ENCODE measurements at regions not wholly inside any gene's neighbourhood (a gene's known extent, or its start where the extent isn't known, plus 50 kb on each side); places are given as distances from the start of the nearest gene placed in this dataset.
A peak's percentile ranks its signal among the peaks of the same experiment; 100 is the strongest.
"Not testable (repeated sequence)": the region's sequence is repeated elsewhere in the genome, so short reads cannot be mapped to it uniquely, and the experiment has no call there.

DNA sequence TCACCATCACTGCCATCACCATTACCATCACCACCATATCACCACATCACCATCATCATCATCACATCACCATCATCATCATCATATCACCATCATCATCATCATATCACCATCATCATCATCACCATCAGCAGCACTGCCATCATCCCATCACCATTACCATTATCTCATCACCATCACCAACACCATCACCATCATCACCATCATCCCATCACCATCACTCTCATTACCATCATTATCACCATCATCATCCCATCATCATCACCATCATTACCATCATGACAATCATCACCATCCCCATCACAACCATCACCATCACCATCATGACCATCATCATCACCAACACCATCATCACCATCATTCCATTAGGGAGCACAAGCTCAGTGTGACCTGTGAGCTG lies 318.0 kb downstream of the ADGRD1 start:
- Histone ChIP-seq H3K9me3 (no peaks in the 10 kb centered on the region), H3K4me3 (no peak overlapping the region), H3K4me1 (no peaks in the 10 kb centered on the region), H3K27me3 (no peaks in the 10 kb centered on the region), H3K27ac (no peak overlapping the region), H3K36me3 (no peaks in the 10 kb centered on the region)
- TF ChIP-seq POLR2A (IDR thresholded peaks at IDR 0.05): no peak
- TF ChIP-seq, protein P1, sequence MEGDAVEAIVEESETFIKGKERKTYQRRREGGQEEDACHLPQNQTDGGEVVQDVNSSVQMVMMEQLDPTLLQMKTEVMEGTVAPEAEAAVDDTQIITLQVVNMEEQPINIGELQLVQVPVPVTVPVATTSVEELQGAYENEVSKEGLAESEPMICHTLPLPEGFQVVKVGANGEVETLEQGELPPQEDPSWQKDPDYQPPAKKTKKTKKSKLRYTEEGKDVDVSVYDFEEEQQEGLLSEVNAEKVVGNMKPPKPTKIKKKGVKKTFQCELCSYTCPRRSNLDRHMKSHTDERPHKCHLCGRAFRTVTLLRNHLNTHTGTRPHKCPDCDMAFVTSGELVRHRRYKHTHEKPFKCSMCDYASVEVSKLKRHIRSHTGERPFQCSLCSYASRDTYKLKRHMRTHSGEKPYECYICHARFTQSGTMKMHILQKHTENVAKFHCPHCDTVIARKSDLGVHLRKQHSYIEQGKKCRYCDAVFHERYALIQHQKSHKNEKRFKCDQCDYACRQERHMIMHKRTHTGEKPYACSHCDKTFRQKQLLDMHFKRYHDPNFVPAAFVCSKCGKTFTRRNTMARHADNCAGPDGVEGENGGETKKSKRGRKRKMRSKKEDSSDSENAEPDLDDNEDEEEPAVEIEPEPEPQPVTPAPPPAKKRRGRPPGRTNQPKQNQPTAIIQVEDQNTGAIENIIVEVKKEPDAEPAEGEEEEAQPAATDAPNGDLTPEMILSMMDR (IDR thresholded peaks at IDR 0.05): no peak
- no peak for DNase-seq

DNA sequence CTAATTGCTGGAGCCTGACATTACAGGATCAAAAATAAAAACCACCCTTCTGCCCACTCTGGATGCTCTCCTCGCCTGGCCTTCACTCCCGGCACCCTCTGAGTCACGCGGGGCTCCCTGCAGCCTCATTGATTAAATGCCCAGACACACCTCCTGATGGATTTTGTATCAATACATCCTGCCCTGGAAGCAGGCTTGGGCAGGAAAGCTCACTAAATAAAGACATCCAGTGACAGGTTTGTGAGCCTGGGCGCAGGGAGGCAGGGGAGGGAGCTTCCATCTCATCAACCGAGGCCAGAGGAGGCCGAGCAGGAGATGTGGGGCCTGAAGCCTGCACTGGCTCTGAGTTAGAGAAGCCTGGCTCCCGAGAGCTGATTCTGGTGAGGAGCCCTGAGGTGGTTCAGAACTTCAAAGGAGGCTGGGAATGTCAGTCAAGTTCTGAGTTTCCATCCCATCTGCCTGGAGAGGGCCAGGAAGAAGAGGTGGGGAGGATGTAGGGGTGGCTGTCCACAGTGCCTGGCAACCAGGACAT lies 318.6 kb downstream of the ADGRD1 start:
- H3K27me3 ChIP-seq, DNase-seq, H3K36me3 ChIP-seq, H3K4me1 ChIP-seq, H3K27ac ChIP-seq, H3K9me3 ChIP-seq: not testable (repeated sequence)
- H3K4me3 ChIP-seq: peak overlapping the region in 1 of 4 donors; percentile 8

DNA sequence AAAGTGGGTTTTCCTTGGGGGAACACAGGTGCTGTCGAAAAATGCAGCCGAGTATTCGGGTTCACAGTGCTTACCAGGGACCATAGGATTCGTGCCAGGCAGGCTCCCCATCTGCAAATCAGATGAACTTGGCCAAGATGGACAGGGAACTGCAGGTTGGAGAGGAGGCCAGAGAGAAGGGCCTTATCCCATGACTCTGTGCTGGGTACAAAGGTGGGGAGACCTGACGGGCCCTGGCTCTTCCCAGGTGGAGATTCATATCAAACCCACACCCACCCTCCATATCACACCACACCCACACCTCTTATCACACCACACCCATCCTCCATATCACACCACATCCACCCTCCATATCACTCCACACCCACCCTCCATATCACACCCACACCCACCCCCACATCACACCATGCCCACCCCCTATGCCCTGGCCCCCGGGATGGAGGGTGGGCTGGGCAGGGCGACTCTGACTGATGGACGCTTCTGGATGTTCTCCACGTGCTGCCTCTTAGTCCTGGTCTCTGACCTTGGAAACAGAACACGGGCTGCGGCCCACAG lies 319.7 kb downstream of the ADGRD1 start:
- H3K4me1 ChIP-seq: no peaks in the 10 kb centered on the region
- no peak for TF ChIP-seq POLR2A (IDR thresholded peaks at IDR 0.05)
- TF ChIP-seq, protein P1 (IDR thresholded peaks at IDR 0.05): no peak
- no peaks in the 10 kb centered on the region for H3K36me3 ChIP-seq
- no peaks in the 10 kb centered on the region for H3K9me3 ChIP-seq
- peak overlapping the region in 1 of 4 donors; percentile 35 for H3K27ac ChIP-seq
- DNase-seq: peak in 1 of 3 donors; percentile 61
- H3K27me3 ChIP-seq: no peaks in the 10 kb centered on the region
- peak overlapping the region in 1 of 4 donors; percentile 14 for H3K4me3 ChIP-seq

DNA sequence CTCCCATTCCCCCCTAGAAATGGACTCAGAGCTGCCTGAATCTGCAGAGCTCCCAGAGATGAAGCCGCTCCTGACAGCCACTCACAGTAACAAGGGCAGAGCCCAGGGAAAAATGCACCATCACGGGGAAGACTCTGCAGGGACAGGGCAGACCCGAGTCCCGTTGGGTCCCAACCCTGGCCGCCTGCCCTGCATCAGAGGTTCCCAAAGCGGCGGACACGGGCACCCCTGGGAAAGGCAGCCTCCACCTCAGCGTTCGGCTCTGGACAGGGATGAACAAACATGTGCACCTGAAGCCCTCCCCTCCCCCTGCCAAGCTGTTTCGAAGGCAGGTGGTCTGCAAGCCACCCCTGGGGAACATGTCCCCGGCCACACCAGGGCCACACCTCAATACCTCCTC lies 320.4 kb downstream of the ADGRD1 start:
- Histone ChIP-seq H3K4me1 (no peaks in the 10 kb centered on the region), H3K9me3 (no peaks in the 10 kb centered on the region), H3K4me3 (no peak overlapping the region), H3K27me3 (no peaks in the 10 kb centered on the region), H3K27ac (peak overlapping the region in 1 of 4 donors; percentile 35), H3K36me3 (no peaks in the 10 kb centered on the region)
- TF ChIP-seq POLR2A (IDR thresholded peaks at IDR 0.05): no peak
- TF ChIP-seq, protein P1 (IDR thresholded peaks at IDR 0.05): no peak
- DNase-seq: no peak

DNA sequence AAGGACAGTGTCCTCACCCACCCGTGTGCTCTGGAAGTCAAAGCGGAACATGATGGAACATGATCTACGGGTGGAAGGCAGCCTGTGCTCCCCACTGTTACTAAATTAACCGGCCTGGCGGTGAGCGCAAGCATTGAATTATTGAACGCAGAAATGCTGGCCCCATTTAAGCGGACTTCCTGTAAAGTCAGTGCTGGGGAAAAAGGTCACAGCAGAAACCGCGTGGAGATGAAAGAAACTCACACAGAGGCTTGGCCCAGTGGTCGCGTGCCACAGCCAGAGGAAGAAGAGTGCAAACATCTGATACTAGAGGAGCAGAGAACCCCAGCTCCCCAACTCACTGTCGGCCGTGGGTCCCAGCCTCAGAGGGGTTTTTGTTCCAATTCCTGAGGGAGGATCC lies 321.2 kb downstream of the ADGRD1 start:
- H3K4me1 ChIP-seq: no peaks in the 10 kb centered on the region
- no peaks in the 10 kb centered on the region for H3K9me3 ChIP-seq
- no peaks in the 10 kb centered on the region for H3K36me3 ChIP-seq
- no peaks in the 10 kb centered on the region for H3K27me3 ChIP-seq
- no peak overlapping the region for H3K27ac ChIP-seq
- TF ChIP-seq POLR2A (IDR thresholded peaks at IDR 0.05): no peak
- TF ChIP-seq, protein P1 (IDR thresholded peaks at IDR 0.05): no peak
- H3K4me3 ChIP-seq: no peak overlapping the region
- DNase-seq: no peak

DNA sequence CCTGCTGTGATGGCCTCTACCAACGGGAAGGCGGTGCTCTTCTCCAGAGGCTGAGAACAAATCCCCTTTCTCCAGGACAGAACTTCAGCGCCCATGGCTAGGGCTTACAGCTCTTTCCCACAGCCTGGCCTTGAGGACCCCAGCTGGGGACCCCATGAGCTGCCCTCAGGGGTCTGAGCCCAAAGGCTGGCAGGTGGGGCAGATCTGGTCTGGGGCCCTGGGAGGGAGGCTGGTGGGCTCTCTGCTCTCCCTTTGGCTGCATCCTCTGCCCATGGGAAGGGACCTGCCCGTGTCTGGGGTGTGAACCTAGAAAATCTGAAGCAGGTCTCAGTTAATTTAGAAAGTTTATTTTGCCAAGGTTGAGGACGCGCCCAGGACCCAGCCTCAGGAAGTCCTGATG lies 322.1 kb downstream of the ADGRD1 start:
- no peaks in the 10 kb centered on the region for H3K9me3 ChIP-seq
- no peak for TF ChIP-seq POLR2A (IDR thresholded peaks at IDR 0.05)
- TF ChIP-seq, protein P1 (IDR thresholded peaks at IDR 0.05): no peak
- H3K36me3 ChIP-seq: no peaks in the 10 kb centered on the region
- H3K4me3 ChIP-seq: no peak overlapping the region
- H3K4me1 ChIP-seq: no peaks in the 10 kb centered on the region
- no peak overlapping the region for H3K27ac ChIP-seq
- DNase-seq: no peak
- H3K27me3 ChIP-seq: no peaks in the 10 kb centered on the region
